Gastrocnemius medialis (tissue), 4 donors: ENCODE measurements at regions not wholly inside any gene's neighbourhood (a gene's known extent, or its start where the extent isn't known, plus 50 kb on each side); places are given as distances from the start of the nearest gene placed in this dataset.

Source experiments
- POLR2A ChIP-seq, 2 donors: fragments of 450-650 bp; IDR thresholded peaks; one replicate each; pipeline ENCODE4 v1.6.1; 2017; ENCODE audit warnings: antibody characterized with exemption in 2 of 2, mild to moderate bottlenecking in 2 of 2, moderate library complexity in 2 of 2
- TF ChIP-seq, protein P1 (sequence below), 5 experiments: fragments of 450-650 bp in 3 of 5; fragments of 200-600 bp in 2 of 5; sonication (generic) in 2 of 5; IDR thresholded peaks in 4 of 5; conservative IDR thresholded peaks in 1 of 5; 1 replicate in 4 of 5; 2 replicates in 1 of 5; pipeline ENCODE4 v1.5.1; 2016 to 2019; ENCODE audit warnings: antibody characterized with exemption in 5 of 5, mild to moderate bottlenecking in 3 of 5, moderate library complexity in 3 of 5

DNA sequence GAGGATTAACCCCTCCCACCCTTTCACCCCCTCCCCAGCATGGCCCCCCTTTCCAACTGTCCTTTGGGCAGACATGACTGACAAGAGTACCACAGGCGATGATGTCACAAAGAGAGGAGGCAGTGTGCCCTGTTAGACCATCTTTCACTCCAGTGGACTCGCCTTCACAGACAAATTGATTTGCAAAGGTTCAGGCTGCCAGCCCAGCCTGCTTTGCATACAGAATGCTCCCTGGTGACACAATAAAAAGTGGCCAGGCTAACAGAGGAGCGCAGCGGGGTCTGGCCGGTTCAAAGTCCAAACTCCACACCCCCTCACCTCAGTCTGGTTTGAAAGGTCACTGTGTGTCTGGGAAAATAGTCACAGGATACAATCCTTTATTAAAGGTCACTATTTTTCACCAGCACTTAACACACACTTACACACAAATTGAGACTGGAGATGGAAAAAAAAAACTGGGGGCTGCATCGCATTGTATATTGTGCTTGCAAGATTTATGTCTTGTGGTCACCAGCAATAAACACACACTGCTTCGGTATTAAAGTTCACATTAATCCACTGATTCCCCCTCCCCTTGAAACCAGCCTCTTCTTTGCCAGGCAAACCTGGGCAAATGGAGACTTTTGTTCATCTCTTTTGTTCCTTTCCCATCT, 236.9 kb downstream of the BCL11A start:
- TF ChIP-seq, protein P1, sequence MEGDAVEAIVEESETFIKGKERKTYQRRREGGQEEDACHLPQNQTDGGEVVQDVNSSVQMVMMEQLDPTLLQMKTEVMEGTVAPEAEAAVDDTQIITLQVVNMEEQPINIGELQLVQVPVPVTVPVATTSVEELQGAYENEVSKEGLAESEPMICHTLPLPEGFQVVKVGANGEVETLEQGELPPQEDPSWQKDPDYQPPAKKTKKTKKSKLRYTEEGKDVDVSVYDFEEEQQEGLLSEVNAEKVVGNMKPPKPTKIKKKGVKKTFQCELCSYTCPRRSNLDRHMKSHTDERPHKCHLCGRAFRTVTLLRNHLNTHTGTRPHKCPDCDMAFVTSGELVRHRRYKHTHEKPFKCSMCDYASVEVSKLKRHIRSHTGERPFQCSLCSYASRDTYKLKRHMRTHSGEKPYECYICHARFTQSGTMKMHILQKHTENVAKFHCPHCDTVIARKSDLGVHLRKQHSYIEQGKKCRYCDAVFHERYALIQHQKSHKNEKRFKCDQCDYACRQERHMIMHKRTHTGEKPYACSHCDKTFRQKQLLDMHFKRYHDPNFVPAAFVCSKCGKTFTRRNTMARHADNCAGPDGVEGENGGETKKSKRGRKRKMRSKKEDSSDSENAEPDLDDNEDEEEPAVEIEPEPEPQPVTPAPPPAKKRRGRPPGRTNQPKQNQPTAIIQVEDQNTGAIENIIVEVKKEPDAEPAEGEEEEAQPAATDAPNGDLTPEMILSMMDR (IDR thresholded peaks at IDR 0.05 in 4 of 5, conservative IDR thresholded peaks at IDR 0.05 in 1 of 5): no peak
- TF ChIP-seq POLR2A (IDR thresholded peaks at IDR 0.05): no peak
